ENCODE measurements at regions not wholly inside any gene's neighbourhood (a gene's known extent, or its start where the extent isn't known, plus 50 kb on each side); places are given as distances from the start of the nearest gene placed in this dataset.

- TF ChIP-seq CTCF (conservative IDR thresholded peaks at IDR 0.05; ENCODE audit: low read length) (no peak), EZH2phosphoT487 (IDR thresholded peaks at IDR 0.05; ENCODE audit: borderline replicate concordance, low read depth, low read length) (no peak)
Observed at GRCh38 chr4:41409594-41409895, 128.4 kb upstream of the LIMCH1 start.

Measured in OCI-LY7 (cell line).